Glutamatergic neuron (in vitro differentiated cells): ENCODE measurements at regions not wholly inside any gene's neighbourhood (a gene's known extent, or its start where the extent isn't known, plus 50 kb on each side); places are given as distances from the start of the nearest gene placed in this dataset.

Experiments
- DNase-seq: peaks from one replicate; pipeline ENCODE4 v3.0.0; 2022
- H3K27ac Mint-ChIP-seq: one replicate; pipeline ENCODE4 v1.8.0; 2020; ENCODE audit warnings: mild to moderate bottlenecking, mixed read lengths, inconsistent platforms; ENCODE audit not compliant: unreplicated experiment
- H3K27me3 Mint-ChIP-seq: one replicate; pipeline ENCODE4 v1.8.0; 2020; ENCODE audit warnings: mild to moderate bottlenecking, moderate library complexity, mixed read lengths, inconsistent platforms; ENCODE audit not compliant: unreplicated experiment
- H3K36me3 Mint-ChIP-seq: one replicate; pipeline ENCODE4 v1.8.0; 2020; ENCODE audit warnings: mild to moderate bottlenecking, mixed read lengths, inconsistent platforms; ENCODE audit not compliant: unreplicated experiment
- H3K4me1 Mint-ChIP-seq: one replicate; pipeline ENCODE4 v1.8.0; 2020; ENCODE audit warnings: mild to moderate bottlenecking, low read depth, mixed read lengths, inconsistent platforms; ENCODE audit not compliant: unreplicated experiment
- H3K4me3 Mint-ChIP-seq: one replicate; pipeline ENCODE4 v1.8.0; 2020; ENCODE audit warnings: mild to moderate bottlenecking, mixed read lengths, inconsistent platforms; ENCODE audit not compliant: unreplicated experiment
- H3K9me3 Mint-ChIP-seq: one replicate; pipeline ENCODE4 v1.8.0; 2020; ENCODE audit warnings: mild to moderate bottlenecking, moderate library complexity, mixed read lengths, inconsistent platforms; ENCODE audit not compliant: unreplicated experiment
- CTCF ChIP-seq: fragments of 200-600 bp; sonication (generic); IDR thresholded peaks from one replicate; pipeline ENCODE4 v1.5.0; 2021; ENCODE audit not compliant: partially characterized antibody, unreplicated experiment

- no peaks in the 10 kb centered on the region for H3K36me3 Mint-ChIP-seq
- no peak overlapping the region for H3K27ac Mint-ChIP-seq
- no peak for TF ChIP-seq CTCF
- DNase-seq = no peak
- no peaks in the 10 kb centered on the region for H3K4me1 Mint-ChIP-seq
- H3K4me3 Mint-ChIP-seq = no peak overlapping the region
- peaks cover 3% of the 10 kb centered on the region for H3K27me3 Mint-ChIP-seq
- H3K9me3 Mint-ChIP-seq = no peaks in the 10 kb centered on the region
Measured at GRCh38 chr4:89588421-89588820, 248.5 kb downstream of the SNCA start.

- no peak for DNase-seq
- Mint-ChIP-seq H3K27me3 (peaks cover 5% of the 10 kb centered on the region), H3K4me1 (no peaks in the 10 kb centered on the region), H3K9me3 (no peaks in the 10 kb centered on the region), H3K4me3 (no peak overlapping the region), H3K27ac (no peak overlapping the region), H3K36me3 (no peaks in the 10 kb centered on the region)
- TF ChIP-seq CTCF = no peak
Measured at GRCh38 chr4:89587364-89587763, 249.6 kb downstream of the SNCA start.

GRCh38 chr4:89586864-89587263, 250.1 kb downstream of the SNCA start:
- Mint-ChIP-seq H3K27me3 (peaks cover 5% of the 10 kb centered on the region), H3K4me1 (no peaks in the 10 kb centered on the region), H3K9me3 (no peaks in the 10 kb centered on the region), H3K4me3 (no peak overlapping the region), H3K36me3 (no peaks in the 10 kb centered on the region), H3K27ac (no peak overlapping the region)
- no peak for DNase-seq
- no peak for TF ChIP-seq CTCF

GRCh38 chr4:89586318-89586717, 250.6 kb downstream of the SNCA start:
- H3K27me3 Mint-ChIP-seq = peaks cover 5% of the 10 kb centered on the region
- H3K4me1 Mint-ChIP-seq = no peaks in the 10 kb centered on the region
- H3K36me3 Mint-ChIP-seq = no peaks in the 10 kb centered on the region
- no peaks in the 10 kb centered on the region for H3K9me3 Mint-ChIP-seq
- no peak overlapping the region for H3K27ac Mint-ChIP-seq
- TF ChIP-seq CTCF = no peak
- DNase-seq = no peak
- no peak overlapping the region for H3K4me3 Mint-ChIP-seq

GRCh38 chr4:89582756-89583505, 254.0 kb downstream of the SNCA start:
- Mint-ChIP-seq H3K4me3 (no peak overlapping the region), H3K36me3 (no peaks in the 10 kb centered on the region), H3K9me3 (no peaks in the 10 kb centered on the region), H3K27me3 (peaks cover 5% of the 10 kb centered on the region), H3K4me1 (no peaks in the 10 kb centered on the region), H3K27ac (no peak overlapping the region)
- no peak for DNase-seq
- TF ChIP-seq CTCF = no peak
